D721Med (cell line): ENCODE measurements at regions not wholly inside any gene's neighbourhood (a gene's known extent, or its start where the extent isn't known, plus 50 kb on each side); places are given as distances from the start of the nearest gene placed in this dataset.

Experiments
- DNase-seq: peaks from one replicate; pipeline ENCODE4 v3.0.0; 2011; ENCODE audit warnings: low spot score; ENCODE audit not compliant: insufficient read length
- FAIRE-seq: peaks from 2 replicates; lab custom pipeline; 2011; peaks lifted over from hg19 to GRCh38; lab: Jason Lieb, UNC
- TF ChIP-seq, protein P1 (sequence below): IDR thresholded peaks from 2 replicates; pipeline ENCODE4 v1.5.1; 2012; ENCODE audit warnings: mild to moderate bottlenecking, control low read depth; ENCODE audit not compliant: insufficient read depth; ENCODE audit errors: missing control alignments

DNA sequence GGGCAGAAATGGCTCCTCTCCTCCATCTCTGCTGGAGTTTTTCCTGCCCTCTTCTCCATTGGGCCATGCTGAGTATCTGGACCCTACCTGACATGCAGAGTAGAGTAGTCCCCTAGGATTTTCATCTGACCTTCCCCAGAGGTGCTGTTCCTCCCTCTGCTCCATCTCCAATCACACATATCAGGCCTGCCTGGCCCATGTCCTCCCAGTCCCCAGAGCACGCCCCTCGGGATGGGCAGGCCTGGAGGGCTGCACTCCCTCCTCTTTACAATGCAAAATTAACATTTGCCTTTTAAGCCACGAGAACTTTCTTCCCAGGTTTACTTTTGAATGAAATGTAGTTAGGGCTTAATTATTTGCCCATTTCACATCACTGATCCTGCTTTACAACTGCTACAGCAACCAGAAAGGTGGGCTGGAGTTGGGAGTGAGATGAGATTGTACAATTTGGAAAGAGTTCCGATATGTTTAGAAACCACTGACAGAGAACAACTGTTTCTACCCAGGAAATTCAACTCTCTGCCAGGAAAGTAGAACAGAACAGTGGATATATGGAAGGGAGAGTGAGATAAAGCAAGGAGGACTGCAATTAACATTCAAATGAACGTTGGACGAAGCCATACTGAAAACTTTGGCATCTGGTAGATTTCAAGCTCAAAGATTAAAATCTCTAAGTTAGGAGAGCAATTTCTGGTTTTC lies 184.0 kb upstream of the HABP2 start:
- FAIRE-seq (no peak), DNase-seq (no peak)
- TF ChIP-seq, protein P1, sequence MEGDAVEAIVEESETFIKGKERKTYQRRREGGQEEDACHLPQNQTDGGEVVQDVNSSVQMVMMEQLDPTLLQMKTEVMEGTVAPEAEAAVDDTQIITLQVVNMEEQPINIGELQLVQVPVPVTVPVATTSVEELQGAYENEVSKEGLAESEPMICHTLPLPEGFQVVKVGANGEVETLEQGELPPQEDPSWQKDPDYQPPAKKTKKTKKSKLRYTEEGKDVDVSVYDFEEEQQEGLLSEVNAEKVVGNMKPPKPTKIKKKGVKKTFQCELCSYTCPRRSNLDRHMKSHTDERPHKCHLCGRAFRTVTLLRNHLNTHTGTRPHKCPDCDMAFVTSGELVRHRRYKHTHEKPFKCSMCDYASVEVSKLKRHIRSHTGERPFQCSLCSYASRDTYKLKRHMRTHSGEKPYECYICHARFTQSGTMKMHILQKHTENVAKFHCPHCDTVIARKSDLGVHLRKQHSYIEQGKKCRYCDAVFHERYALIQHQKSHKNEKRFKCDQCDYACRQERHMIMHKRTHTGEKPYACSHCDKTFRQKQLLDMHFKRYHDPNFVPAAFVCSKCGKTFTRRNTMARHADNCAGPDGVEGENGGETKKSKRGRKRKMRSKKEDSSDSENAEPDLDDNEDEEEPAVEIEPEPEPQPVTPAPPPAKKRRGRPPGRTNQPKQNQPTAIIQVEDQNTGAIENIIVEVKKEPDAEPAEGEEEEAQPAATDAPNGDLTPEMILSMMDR = no peak

DNA sequence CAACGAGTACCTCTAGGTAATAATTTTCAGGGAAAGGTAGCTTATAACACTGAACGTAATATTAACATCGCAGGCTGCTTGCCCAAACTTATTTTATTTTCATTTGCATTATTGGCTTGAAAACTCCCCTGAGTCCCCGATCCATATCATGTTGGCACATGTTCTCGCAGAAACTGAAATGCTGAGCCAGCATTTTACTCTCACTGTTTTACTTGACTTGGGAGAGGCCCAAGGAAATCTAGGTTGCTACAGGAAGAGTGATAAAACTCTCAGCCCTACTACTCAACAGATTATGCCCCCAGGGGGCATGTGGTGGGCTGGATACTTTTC lies 183.5 kb upstream of the HABP2 start:
- FAIRE-seq (no peak), DNase-seq (no peak)
- TF ChIP-seq, protein P1 = no peak

DNA sequence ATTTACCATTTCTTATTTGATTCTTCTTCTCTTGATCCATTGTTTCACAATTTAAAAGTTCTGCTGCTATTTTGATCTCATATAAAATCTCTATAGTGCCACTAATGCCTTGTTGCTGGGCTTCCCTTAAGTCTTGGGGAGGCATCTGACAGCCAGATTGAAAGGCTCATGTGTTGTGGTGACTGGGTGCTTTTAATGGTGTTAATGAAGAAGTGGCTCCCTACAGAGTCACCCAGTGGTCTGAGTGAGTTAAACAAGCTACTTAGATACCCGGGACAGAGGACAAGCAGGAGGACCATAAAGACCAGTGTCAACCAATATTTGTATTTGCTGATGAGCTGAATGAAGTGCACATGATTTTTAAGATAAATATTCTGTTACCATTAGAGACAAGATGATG lies 176.4 kb upstream of the HABP2 start:
- no peak for DNase-seq
- no peak for FAIRE-seq
- TF ChIP-seq, protein P1 = no peak

DNA sequence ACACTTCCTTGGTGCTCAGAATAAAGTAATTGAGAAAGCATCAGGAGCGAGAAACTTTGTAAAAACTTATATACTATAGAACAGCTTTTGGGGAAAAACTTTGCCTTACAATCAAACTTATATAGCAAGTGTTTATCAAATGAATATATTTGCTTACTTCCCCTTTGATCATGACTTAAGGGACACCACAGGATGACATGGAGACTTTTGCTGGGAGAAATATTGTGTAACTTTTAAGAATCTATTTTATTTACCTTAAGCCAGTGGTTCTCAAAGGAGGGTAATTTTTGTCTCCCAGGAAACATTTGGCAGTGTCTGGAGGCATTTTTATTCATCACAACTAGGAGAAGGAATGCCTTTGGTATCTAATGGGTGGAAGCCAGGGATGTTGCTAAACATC lies 173.8 kb upstream of the HABP2 start:
- TF ChIP-seq, protein P1 = no peak
- no peak for DNase-seq
- no peak for FAIRE-seq

DNA sequence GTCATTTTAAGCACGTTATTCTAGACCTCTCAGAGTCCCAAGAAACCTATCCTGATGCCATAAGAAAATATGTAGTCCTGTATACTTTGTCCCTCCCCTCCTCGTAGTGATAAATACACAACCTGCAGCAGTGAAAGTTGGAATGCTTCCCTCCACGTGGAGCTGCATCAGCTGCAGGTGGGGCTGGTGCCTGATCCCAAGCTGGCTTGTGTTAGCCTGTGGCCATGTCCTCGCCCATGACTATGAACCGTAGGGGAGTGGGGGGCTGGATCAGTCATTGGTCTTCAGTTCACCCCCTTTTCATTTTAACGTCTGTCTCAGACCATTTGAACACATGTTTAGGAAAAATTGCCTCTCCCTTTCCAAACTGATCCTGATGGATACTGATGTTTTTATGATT lies 171.4 kb upstream of the HABP2 start:
- FAIRE-seq (no peak), DNase-seq (no peak)
- TF ChIP-seq, protein P1 = no peak

DNA sequence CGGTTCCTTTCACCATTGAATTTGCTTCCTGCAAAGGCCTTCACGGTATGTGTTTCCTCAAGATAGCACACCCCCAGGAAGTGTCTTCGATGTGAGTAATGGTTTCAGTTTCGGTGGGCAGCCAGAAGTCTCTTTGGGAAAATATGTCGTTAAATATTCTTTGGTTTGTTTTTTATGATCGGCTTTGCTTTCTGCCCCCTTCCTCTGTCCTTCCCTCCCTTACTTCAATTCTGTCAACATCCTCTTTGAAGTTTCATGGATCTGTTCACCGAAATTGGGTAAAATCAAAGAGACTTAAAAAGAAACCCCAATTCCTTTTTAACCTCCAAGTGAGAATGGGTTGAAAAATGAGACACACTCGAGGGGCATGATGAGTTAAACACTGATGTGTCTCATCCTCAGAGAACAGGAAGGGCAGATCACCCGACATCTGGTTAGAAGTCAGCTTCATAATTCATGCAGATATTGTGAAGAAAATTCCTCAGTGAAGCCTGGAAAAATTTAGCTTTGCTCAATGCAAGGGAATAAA lies 170.8 kb upstream of the HABP2 start:
- DNase-seq = no peak
- TF ChIP-seq, protein P1 = no peak
- no peak for FAIRE-seq

DNA sequence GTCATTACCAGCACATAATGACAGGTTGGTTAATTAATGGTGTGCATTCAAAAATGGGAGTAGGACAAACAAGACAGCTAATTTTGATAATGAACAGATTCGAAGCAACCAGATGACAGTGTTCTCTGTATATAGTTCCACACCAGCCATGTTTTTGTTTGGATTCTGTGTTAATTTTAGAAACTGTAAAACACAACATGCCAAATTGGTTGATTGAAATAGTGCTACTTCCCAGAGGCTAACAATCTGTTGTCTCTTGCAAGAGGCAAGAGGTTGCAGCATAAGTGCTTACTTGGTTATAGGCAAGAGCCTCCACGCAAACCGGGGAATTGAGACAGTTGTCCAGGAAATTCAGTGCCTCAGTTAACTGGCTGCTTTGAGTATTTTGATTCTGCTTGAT lies 170.2 kb upstream of the HABP2 start:
- no peak for DNase-seq
- TF ChIP-seq, protein P1 = no peak
- FAIRE-seq = no peak
